ENCODE measurements at regions not wholly inside any gene's neighbourhood (a gene's known extent, or its start where the extent isn't known, plus 50 kb on each side); places are given as distances from the start of the nearest gene placed in this dataset.
A peak's percentile ranks its signal among the peaks of the same experiment; 100 is the strongest.

- DNase-seq, result no peak
- POLR2A ChIA-PET, result interaction anchor here (0.5 kb wide), 1 partner anchor 1126 kb away, joined by 3 read pairs; no protein-coding TSS in a partner anchor
- ATAC-seq, result no peak
- no peaks in the 10 kb centered on the region for H3K4me1 Mint-ChIP-seq (ENCODE audit: low read depth)
- no peak overlapping the region for H3K27ac Mint-ChIP-seq
- no peaks in the 10 kb centered on the region for H3K9me3 Mint-ChIP-seq
- H3K27me3 Mint-ChIP-seq, result peaks cover 1% of the 10 kb centered on the region
- H3K4me3 Mint-ChIP-seq, result no peak overlapping the region
- CTCF ChIA-PET, result interaction anchor here (0.8 to 1.0 kb wide), 2 partner anchors 11 to 132 kb away, joined by 3 read pairs; no protein-coding TSS in a partner anchor
- intact Hi-C loops (cut with micrococcal nuclease), result no loop called here
- H3K36me3 Mint-ChIP-seq (ENCODE audit: low read depth), result no peaks in the 10 kb centered on the region
- TF ChIP-seq, protein P1, sequence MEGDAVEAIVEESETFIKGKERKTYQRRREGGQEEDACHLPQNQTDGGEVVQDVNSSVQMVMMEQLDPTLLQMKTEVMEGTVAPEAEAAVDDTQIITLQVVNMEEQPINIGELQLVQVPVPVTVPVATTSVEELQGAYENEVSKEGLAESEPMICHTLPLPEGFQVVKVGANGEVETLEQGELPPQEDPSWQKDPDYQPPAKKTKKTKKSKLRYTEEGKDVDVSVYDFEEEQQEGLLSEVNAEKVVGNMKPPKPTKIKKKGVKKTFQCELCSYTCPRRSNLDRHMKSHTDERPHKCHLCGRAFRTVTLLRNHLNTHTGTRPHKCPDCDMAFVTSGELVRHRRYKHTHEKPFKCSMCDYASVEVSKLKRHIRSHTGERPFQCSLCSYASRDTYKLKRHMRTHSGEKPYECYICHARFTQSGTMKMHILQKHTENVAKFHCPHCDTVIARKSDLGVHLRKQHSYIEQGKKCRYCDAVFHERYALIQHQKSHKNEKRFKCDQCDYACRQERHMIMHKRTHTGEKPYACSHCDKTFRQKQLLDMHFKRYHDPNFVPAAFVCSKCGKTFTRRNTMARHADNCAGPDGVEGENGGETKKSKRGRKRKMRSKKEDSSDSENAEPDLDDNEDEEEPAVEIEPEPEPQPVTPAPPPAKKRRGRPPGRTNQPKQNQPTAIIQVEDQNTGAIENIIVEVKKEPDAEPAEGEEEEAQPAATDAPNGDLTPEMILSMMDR (IDR thresholded peaks at IDR 0.05), result no peak
These were observed 166.5 kb downstream of the SUCLG1 start for GRCh38 chr2:84292545-84292944.

- Mint-ChIP-seq H3K27me3 (peaks cover 6% of the 10 kb centered on the region), H3K4me1 (ENCODE audit: low read depth) (no peaks in the 10 kb centered on the region), H3K36me3 (ENCODE audit: low read depth) (no peaks in the 10 kb centered on the region), H3K4me3 (no peak overlapping the region), H3K27ac (no peak overlapping the region), H3K9me3 (no peaks in the 10 kb centered on the region)
- DNase-seq, result peak; percentile 5
- intact Hi-C loops (cut with micrococcal nuclease), result no loop called here
- no peak for ATAC-seq
- ChIA-PET CTCF (no interaction called here), POLR2A (no interaction called here)
- TF ChIP-seq, protein P1 (IDR thresholded peaks at IDR 0.05), result no peak
These were observed 168.5 kb downstream of the SUCLG1 start for GRCh38 chr2:84290537-84290936.

- Mint-ChIP-seq H3K36me3 (ENCODE audit: low read depth) (no peaks in the 10 kb centered on the region), H3K27ac (no peak overlapping the region), H3K9me3 (no peaks in the 10 kb centered on the region), H3K27me3 (peaks cover 6% of the 10 kb centered on the region), H3K4me3 (no peak overlapping the region), H3K4me1 (ENCODE audit: low read depth) (no peaks in the 10 kb centered on the region)
- ChIA-PET CTCF (no interaction called here), POLR2A (no interaction called here)
- DNase-seq (no peak), ATAC-seq (no peak)
- intact Hi-C loops (cut with micrococcal nuclease), result no loop called here
- TF ChIP-seq, protein P1 (IDR thresholded peaks at IDR 0.05), result no peak
These were observed 170.8 kb downstream of the SUCLG1 start for GRCh38 chr2:84288293-84288692.

GRCh38 chr2:84286878-84287277 lies 172.2 kb downstream of the SUCLG1 start:
- intact Hi-C loops (cut with micrococcal nuclease), result no loop called here
- ChIA-PET CTCF (interaction anchor here (1.1 to 1.2 kb wide), 2 partner anchors 16 to 26 kb away, joined by 3 to 4 read pairs; no protein-coding TSS in a partner anchor), POLR2A (no interaction called here)
- DNase-seq (no peak), ATAC-seq (no peak)
- TF ChIP-seq, protein P1 (IDR thresholded peaks at IDR 0.05), result no peak
- H3K4me1 Mint-ChIP-seq (ENCODE audit: low read depth), result no peaks in the 10 kb centered on the region
- H3K27ac Mint-ChIP-seq, result no peak overlapping the region
- no peaks in the 10 kb centered on the region for H3K9me3 Mint-ChIP-seq
- no peak overlapping the region for H3K4me3 Mint-ChIP-seq
- peaks cover 6% of the 10 kb centered on the region for H3K27me3 Mint-ChIP-seq
- H3K36me3 Mint-ChIP-seq (ENCODE audit: low read depth), result no peaks in the 10 kb centered on the region

DNA sequence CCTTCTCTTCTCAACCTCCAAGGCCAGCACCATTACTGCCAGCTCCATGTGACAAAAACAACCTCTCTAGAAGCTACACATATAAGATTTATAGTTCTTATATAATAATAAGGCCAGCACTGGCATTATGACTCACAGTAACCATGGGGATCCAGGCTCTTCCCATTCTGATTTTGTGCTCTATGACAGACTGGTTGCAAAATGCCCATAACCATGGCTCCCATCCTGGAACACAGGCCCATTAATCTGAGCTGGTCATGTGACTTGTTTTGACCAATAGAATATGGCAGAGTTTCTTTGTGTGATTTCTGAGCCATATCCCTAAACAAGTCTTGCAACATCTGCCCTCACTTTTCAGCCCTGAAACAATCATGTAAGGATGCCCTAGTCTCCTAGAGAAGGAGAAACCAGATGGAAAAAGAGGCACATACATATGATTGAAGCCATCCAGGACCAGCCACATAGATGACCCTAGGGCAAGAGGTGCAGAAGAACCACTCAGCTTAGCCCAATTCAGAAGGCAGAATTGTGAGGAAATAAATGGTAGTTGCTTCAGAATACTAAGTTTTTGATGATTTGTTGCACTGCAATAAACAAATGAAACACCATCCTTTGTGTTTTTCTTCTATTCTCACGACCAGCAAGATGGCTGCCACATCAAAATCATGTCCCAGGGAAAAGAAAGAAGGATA lies 173.9 kb downstream of the SUCLG1 start:
- ATAC-seq (no peak), DNase-seq (no peak)
- Mint-ChIP-seq H3K27ac (no peak overlapping the region), H3K4me3 (no peak overlapping the region), H3K4me1 (ENCODE audit: low read depth) (no peaks in the 10 kb centered on the region), H3K9me3 (no peaks in the 10 kb centered on the region), H3K36me3 (ENCODE audit: low read depth) (no peaks in the 10 kb centered on the region), H3K27me3 (peaks cover 6% of the 10 kb centered on the region)
- CTCF ChIA-PET, result interaction anchor here (1.1 kb wide), 1 partner anchor 18 kb away, joined by 4 read pairs; no protein-coding TSS in a partner anchor
- TF ChIP-seq, protein P1 (IDR thresholded peaks at IDR 0.05), result no peak
- intact Hi-C loops (cut with micrococcal nuclease), result no loop called here
- POLR2A ChIA-PET, result no interaction called here

Data from activated CD8-positive, alpha-beta T cell treated with anti-CD3 and anti-CD28 coated beads for 36 hours (primary cell).